ENCODE measurements at regions not wholly inside any gene's neighbourhood (a gene's known extent, or its start where the extent isn't known, plus 50 kb on each side); places are given as distances from the start of the nearest gene placed in this dataset.

DNA sequence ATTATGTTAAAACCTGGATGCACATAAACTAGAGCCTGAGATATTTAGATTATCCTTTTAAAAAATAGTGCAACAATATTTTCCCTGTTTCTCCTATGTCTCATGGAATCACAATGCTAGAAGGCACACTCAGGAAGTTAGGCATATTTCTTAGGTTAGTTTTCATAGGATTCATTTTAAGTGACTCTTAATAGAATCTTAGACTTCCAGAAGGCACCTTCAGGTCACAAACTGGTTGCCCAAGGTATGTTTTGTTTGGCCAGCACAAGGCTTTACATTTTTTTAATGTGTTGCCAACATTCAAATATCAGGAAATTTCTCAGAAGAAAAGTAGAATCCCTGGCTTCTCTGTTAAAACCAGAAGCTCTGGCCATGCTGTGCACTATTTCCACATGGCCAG is 129.3 kb downstream of the LNPK start:
- Histone ChIP-seq H3K4me3 (no peak overlapping the region), H3K27ac (no peak overlapping the region), H3K9me3 (no peaks in the 10 kb centered on the region), H3K27me3 (no peaks in the 10 kb centered on the region), H3K36me3 (ENCODE audit: low read depth, missing control alignments) (no peaks in the 10 kb centered on the region), H3K4me1 (no peaks in the 10 kb centered on the region)
- intact Hi-C loops (cut with DNase I; ENCODE audit: low total_unique reads) = no loop called here
- TF ChIP-seq, protein P1, sequence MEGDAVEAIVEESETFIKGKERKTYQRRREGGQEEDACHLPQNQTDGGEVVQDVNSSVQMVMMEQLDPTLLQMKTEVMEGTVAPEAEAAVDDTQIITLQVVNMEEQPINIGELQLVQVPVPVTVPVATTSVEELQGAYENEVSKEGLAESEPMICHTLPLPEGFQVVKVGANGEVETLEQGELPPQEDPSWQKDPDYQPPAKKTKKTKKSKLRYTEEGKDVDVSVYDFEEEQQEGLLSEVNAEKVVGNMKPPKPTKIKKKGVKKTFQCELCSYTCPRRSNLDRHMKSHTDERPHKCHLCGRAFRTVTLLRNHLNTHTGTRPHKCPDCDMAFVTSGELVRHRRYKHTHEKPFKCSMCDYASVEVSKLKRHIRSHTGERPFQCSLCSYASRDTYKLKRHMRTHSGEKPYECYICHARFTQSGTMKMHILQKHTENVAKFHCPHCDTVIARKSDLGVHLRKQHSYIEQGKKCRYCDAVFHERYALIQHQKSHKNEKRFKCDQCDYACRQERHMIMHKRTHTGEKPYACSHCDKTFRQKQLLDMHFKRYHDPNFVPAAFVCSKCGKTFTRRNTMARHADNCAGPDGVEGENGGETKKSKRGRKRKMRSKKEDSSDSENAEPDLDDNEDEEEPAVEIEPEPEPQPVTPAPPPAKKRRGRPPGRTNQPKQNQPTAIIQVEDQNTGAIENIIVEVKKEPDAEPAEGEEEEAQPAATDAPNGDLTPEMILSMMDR (IDR thresholded peaks at IDR 0.05) = no peak
- TF ChIP-seq POLR2A (IDR thresholded peaks at IDR 0.05) = no peak
- no peak for DNase-seq

DNA sequence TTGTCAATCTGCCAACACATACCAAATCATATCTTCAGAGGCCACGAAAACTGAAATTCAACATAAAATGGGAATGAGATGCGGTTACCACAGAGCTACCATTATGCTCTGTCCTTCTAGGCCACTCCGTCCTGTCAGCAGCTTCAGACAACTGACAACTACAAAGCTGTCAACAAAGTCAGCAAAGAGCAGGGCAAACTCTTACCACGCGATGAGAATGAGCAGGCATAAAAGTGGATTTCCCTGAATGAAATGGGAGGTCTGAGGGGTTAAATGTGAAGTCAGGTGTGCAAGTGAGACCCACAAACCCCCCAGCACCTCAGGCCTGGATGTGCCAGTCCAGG is 130.1 kb downstream of the LNPK start:
- Histone ChIP-seq H3K4me3 (no peak overlapping the region), H3K4me1 (no peaks in the 10 kb centered on the region), H3K9me3 (no peaks in the 10 kb centered on the region), H3K36me3 (ENCODE audit: low read depth, missing control alignments) (no peaks in the 10 kb centered on the region), H3K27ac (no peak overlapping the region), H3K27me3 (no peaks in the 10 kb centered on the region)
- intact Hi-C loops (cut with DNase I; ENCODE audit: low total_unique reads) = no loop called here
- TF ChIP-seq, protein P1 (IDR thresholded peaks at IDR 0.05) = no peak
- DNase-seq = no peak
- 63 to 84% methylated on average over 5 of the region's 5 CpGs for WGBS, 2 donors

DNA sequence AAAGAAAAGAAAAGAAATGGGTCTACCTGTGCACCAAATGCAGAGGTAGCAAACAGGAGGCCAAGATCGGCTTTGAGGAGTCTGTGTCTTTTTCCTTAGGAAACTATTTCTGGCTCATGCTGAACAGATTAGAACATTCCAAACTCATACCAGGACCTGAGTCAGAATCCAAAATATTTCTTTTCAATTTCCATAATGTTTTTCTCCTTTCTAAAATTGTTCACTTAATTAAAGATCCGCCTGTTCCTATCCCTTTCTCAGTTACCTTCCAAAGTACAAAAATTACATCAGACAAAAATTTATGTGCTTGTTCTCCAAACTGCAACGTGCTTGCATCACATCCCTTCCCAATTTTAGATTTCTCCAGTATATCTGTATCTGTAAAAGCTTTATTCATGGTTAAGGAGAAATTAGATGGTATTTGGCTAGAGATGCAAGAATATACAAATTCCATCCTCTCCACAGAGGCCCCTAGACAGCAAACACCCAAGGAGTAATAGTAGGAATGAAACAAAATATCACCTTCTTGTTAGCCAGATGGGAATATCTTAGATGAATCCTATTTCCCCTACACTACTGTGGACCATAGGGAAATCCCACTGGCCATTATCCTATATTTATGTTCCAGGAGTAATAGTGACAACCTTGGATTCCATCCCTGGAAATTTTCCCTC is 130.6 kb downstream of the LNPK start:
- TF ChIP-seq, protein P1 (IDR thresholded peaks at IDR 0.05) = no peak
- no peak for TF ChIP-seq POLR2A (IDR thresholded peaks at IDR 0.05)
- 48 to 53% methylated on average over 3 of the region's 3 CpGs for WGBS, 2 donors
- H3K27me3 ChIP-seq = no peaks in the 10 kb centered on the region
- H3K27ac ChIP-seq = no peak overlapping the region
- intact Hi-C loops (cut with DNase I; ENCODE audit: low total_unique reads) = no loop called here
- no peaks in the 10 kb centered on the region for H3K9me3 ChIP-seq
- no peaks in the 10 kb centered on the region for H3K4me1 ChIP-seq
- no peaks in the 10 kb centered on the region for H3K36me3 ChIP-seq (ENCODE audit: low read depth, missing control alignments)
- no peak overlapping the region for H3K4me3 ChIP-seq
- DNase-seq = no peak

DNA sequence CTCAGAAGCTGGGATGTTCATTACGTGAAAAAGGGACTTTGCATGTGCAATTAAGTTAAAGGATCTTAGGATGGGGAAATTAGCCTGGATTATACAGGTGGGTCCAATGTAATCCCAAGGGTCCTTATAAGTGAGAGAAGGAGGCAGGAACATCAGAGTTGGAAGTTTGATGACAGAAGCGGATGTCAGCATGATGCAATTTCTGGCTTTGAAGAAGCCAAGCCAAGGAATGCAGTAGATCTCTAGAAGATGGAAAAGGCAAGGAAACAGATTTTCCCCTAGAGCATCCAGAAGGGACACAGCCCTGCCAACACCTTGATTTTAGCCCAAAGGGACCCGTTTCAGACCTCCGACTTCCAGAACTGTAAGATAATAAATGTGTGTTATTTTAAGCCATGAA is 136.4 kb downstream of the LNPK start:
- intact Hi-C loops (cut with DNase I; ENCODE audit: low total_unique reads) = no loop called here
- H3K4me1 ChIP-seq = no peaks in the 10 kb centered on the region
- WGBS, 2 donors = 85 to 88% methylated on average over 4 of the region's 4 CpGs
- H3K27ac ChIP-seq = no peak overlapping the region
- TF ChIP-seq, protein P1 (IDR thresholded peaks at IDR 0.05) = no peak
- no peak for TF ChIP-seq POLR2A (IDR thresholded peaks at IDR 0.05)
- no peak for DNase-seq
- H3K4me3 ChIP-seq = no peak overlapping the region
- H3K9me3 ChIP-seq = no peaks in the 10 kb centered on the region
- no peaks in the 10 kb centered on the region for H3K36me3 ChIP-seq (ENCODE audit: low read depth, missing control alignments)
- no peaks in the 10 kb centered on the region for H3K27me3 ChIP-seq

DNA sequence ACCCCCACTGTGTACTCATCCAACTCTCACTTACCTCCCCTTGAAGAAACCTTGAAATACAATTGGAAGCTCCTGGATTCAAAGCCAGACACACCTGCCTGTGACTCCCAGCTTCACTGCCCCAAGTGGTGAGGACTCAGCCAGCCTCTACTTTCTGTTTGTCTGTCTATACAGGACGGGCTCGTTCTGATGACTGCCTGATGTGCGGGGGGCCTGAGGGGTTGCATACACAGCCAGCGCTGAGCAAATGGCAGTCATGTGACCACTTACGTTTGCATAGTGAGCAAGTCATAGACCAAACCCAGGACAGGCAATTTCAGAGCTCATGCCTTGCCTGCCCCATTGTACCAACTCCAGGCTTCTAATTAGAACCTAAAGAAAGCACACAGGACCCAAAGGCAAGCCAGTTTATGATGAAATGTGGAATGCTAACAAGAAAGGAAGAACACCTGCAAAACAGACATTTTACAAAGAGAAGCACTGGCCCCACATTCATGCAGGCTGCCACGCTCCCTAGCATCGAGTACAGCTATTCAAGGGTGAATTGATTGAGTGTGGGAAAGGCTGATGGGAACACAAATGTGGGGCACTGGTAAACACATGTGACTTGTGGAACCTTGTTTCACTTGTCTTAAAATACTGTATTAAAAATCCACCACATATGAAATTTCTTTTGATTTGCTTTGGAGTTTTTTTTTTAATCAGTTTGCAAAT is 137.8 kb downstream of the LNPK start:
- H3K4me3 ChIP-seq = no peak overlapping the region
- no peaks in the 10 kb centered on the region for H3K36me3 ChIP-seq (ENCODE audit: low read depth, missing control alignments)
- 68 to 82% methylated on average over 5 to 7 of the region's 7 CpGs for WGBS, 2 donors
- no peaks in the 10 kb centered on the region for H3K27me3 ChIP-seq
- no peaks in the 10 kb centered on the region for H3K9me3 ChIP-seq
- intact Hi-C loops (cut with DNase I; ENCODE audit: low total_unique reads) = no loop called here
- TF ChIP-seq, protein P1 (IDR thresholded peaks at IDR 0.05) = no peak
- no peak for TF ChIP-seq POLR2A (IDR thresholded peaks at IDR 0.05)
- H3K27ac ChIP-seq = no peak overlapping the region
- H3K4me1 ChIP-seq = no peaks in the 10 kb centered on the region
- DNase-seq = no peak

All from testis (tissue), 2 donors.